ENCODE measurements at regions not wholly inside any gene's neighbourhood (a gene's known extent, or its start where the extent isn't known, plus 50 kb on each side); places are given as distances from the start of the nearest gene placed in this dataset.
"Not testable (repeated sequence)": the region's sequence is repeated elsewhere in the genome, so short reads cannot be mapped to it uniquely, and the experiment has no call there.

- DNase-seq = not testable (repeated sequence)
Observed at GRCh38 chr4:54409270-54409817, 180.3 kb downstream of the PDGFRA start.

DNA sequence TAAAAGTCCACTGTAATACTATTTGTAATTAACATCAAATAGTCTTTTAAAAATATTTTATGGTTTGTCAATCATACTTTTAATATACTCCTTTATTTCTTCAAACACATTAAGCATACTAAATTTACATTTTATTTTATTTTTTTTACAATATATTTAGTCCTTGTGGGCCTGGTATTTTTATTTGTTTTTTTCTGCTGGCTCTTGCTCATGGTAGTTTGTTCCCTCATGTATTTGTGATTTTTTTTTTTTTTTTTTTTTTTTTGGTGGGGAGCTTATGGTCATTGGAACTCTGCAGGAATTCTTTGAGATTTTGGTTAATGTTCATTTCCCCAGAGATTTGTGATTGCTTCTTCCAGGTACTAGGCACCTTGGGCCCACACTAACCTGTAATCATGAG, 185.5 kb downstream of the PDGFRA start:
- no peak for DNase-seq

GRCh38 chr4:54417476-54417875, 188.4 kb downstream of the PDGFRA start:
- DNase-seq = no peak

DNA sequence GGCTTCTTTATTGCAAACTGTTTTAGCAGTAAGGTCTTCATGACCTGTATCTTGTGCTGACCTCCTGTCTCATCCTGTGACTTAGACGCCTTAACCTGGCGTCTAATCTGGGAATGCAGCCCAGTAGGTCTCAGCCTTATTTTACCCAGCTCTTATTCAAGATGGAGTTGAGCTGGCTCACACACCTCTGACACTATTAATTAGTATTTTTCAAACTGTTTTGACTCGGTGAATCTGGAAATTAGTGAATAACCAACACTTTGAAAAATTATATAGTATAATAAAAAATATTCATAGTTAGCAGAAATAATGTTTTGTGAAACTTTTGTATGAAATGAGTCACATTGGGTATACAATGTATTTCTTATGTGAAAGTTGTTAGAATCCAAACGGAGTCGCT, 189.4 kb downstream of the PDGFRA start:
- no peak for DNase-seq

GRCh38 chr4:54423066-54423465, 194.0 kb downstream of the PDGFRA start:
- DNase-seq = no peak

DNA sequence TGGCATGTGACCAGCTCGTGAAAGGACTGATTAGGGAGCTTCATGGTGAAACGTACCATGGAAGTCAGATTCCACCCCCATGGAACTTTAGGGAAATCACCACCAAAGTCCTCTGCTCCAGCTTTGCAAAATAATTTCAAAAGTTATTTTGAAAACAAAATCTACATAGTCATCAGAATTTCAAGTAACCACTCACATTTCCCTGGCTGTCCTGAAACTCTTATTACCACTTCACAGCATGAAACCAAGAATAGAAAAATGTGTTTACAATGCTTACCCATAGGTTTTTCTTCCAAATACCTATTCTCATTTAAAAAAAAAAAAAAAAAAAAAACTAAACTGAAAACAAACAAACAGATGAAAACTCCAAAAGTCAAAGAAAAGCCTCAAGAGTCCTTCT, 198.7 kb downstream of the PDGFRA start:
- DNase-seq = no peak

DNA sequence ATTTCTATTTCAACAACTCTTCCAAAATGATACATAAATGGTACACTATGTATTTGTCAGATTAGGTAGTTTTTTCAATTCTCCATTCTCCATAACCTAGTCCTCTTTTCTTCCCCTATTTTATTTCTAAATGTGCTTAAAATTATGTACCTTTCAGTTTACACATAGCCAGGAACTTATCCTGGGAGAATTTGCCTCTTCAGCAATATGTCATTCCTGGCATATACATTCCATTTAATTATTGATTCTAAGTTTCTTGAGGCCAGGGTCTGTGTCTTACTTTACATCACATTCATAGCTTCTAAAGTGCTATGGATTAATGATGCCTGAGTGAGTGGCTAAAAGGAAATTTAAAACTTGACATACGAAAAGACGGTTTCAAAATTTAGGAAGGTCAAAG, 199.8 kb downstream of the PDGFRA start:
- DNase-seq = no peak

DNA sequence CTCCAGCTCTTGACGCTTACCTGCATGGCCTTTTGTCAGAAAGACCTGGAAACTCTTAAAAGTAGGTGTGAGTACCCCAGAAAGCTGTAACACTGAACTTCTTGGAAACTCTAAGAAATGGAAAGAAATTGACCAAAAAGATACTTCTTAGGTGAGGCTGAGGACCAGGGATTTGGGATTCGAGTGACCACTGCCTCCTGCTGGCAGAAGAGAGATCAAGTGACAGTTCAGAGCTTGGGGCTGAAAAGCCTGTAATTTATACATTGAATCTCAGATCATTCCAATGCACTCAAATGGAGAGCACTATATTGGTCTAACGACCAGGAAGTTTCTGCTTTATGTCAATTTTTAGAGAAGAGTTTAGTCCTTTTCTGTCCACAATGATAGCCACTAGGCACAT, 204.6 kb downstream of the PDGFRA start:
- no peak for DNase-seq

- DNase-seq = peak; percentile 6
Observed at GRCh38 chr4:54439831-54440243, 210.7 kb downstream of the PDGFRA start.

DNA sequence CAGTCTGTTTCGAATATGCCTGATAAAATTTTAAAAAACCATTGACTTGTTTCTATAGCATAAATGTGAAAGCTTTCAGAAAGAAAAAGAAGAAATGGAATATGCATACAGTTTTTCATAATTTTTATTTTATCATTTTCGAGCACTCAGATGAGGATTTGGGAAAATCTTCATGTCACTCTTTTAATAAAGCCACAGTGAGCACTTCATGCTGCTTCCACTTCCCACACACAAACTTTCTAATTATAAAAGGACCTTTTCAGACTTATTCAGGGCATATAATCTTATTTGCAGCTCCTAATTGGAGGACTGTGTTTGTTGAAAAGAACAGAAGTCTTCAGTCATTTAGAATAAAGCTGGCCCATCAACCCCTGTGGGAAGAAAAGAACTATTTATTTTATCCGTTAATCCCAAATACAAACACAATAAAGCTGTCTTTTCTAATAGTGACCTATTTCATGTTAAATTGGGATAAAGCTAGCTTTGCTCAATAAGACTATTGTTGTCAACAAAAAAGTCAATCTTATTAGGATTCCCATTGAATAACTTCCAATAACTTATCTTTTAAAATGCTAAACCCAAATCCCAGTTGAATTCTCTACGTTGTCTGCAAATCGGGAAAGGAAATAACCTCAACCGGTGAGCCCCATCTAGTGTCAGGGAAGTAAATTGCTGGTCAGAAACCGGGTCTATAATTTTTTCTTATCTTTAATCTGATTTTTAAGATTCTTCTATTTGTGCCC, 211.5 kb downstream of the PDGFRA start:
- no peak for DNase-seq

GRCh38 chr4:54445866-54446265, 211.9 kb upstream of the KIT start:
- no peak for DNase-seq

- no peak for DNase-seq
Observed at GRCh38 chr4:54446581-54446980, 211.2 kb upstream of the KIT start.

GRCh38 chr4:54447304-54447703, 210.5 kb upstream of the KIT start:
- DNase-seq = no peak

GRCh38 chr4:54449999-54450398, 207.8 kb upstream of the KIT start:
- DNase-seq = no peak

GRCh38 chr4:54466960-54467359, 190.8 kb upstream of the KIT start:
- not testable (repeated sequence) for DNase-seq

GRCh38 chr4:54473077-54473545, 184.6 kb upstream of the KIT start:
- no peak for DNase-seq

DNA sequence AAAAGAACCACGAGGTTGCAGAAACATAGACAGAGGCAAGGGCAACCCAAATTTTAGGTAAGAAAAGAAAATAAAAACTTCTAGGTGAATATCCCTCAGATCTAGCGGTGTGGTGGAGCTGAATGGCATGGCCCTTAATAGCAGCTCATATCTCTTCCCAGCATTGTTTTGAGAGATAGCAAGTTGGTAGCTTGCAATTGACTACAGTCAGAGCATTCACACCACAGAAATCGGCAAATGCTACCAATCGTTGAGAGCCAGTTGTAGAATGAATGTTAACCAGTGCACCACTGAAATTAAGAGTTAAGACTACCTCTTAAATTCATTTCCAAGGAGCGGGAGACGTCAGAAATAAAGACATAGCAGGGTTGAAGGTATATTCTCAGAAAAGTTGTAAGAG, 184.0 kb upstream of the KIT start:
- no peak for DNase-seq

GRCh38 chr4:54475546-54475945, 182.2 kb upstream of the KIT start:
- no peak for DNase-seq

DNA sequence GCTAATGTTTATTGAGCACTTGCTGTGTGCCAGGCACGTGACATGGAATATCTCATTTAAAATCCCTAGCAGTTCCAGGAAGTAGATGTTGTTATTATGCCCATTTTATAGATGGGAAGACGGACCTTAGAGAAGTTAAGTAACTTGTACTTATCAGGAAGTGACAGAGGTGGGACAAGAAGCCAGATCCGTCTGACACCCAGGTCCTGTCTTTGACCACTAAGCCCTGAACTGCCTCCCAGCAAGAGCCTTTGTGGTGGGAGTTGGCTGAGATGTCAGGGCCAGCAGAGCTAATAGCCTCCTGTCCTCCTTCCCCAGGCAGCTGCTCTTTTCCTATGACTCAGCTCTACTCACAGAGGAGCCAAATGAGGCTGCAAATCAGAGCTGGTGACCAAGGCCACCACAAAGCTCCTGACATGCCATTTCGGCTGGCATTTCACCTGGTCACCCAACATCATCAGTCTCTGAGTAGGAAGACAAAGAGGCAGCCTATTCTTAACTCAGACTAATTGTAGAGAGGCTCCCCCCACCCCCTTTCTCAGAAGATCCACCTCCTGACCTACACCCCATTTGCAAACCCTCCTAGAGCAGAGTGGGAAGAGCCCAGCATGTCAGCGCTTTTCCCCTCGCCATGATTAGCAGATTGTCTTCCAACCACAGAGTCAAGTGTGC, 175.1 kb upstream of the KIT start:
- no peak for DNase-seq

DNA sequence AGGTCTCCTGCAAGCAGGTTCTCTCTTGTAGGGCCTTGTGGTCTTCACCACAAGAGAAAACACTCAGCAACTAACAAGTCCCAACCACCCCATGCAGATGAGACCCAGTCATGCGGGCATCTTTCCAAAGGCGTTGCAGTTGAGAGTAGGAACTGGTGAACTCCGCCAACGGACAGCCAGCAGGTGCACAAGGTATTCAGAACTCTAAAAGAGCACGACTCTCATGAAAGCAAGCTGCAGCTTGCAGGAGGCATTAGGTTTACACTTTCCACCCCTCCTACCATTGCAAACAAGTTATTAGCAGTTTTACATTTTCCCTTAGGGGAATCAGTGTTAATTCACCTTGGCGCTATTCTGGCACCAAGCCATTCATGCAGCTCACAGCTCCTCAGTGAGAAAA, 173.4 kb upstream of the KIT start:
- no peak for DNase-seq

DNA sequence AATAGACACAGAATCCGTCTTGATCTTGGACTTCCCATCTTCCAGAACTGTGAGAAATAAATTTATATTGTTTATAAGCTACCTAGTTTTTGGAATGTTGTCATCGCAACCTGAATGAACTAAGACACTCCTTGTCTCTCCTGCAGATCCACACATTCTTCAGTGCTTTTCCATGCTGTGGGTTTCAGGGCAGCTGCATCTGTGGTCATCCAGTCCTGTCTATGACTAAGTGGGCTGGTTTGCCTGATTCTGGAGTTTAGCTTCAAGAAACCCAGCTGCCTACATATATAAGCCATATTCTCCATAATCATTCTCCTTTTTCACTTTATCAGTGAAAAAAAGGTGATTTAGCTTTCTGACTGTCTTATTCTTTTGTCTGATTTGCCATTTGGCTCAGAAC, 170.3 kb upstream of the KIT start:
- no peak for DNase-seq

- DNase-seq = no peak
Observed at GRCh38 chr4:54493862-54494261, 163.9 kb upstream of the KIT start.

- no peak for DNase-seq
Observed at GRCh38 chr4:54495091-54495490, 162.7 kb upstream of the KIT start.

GRCh38 chr4:54495641-54496040, 162.1 kb upstream of the KIT start:
- DNase-seq = no peak

Measured in CD4-positive, alpha-beta T cell treated with Interleukin-17A for 1 hour (primary cell).